SK-N-SH (cell line): ENCODE measurements at regions not wholly inside any gene's neighbourhood (a gene's known extent, or its start where the extent isn't known, plus 50 kb on each side); places are given as distances from the start of the nearest gene placed in this dataset.

Experiments used
- CTCF ChIA-PET: fragments of 300-600, 350-600 bp; formaldehyde crosslinking; extraction: SDS; loops from one replicate; lab custom pipeline; 2021; lab: Yijun Ruan, JAX
- POLR2A ChIA-PET: fragments of 350-600 bp; sonication (Branson Sonifier 250); formaldehyde crosslinking; extraction: SDS; loops from one replicate; lab custom pipeline; 2020; ENCODE audit warnings: antibody characterized with exemption, inconsistent platforms; lab: Yijun Ruan, JAX
- DNase-seq: peaks from one replicate; pipeline ENCODE4 v3.0.0; 2012
- H2AFZ ChIP-seq: fragments of 200-600 bp; sonication (generic); 2 replicates; pipeline ENCODE4 v1.8.1; 2016; ENCODE audit warnings: antibody characterized with exemption, mild to moderate bottlenecking, low read depth
- H3F3A ChIP-seq: fragments of 200-600 bp; sonication (generic); replicated peaks from 2 replicates; pipeline ENCODE3; 2016; ENCODE audit warnings: antibody characterized with exemption, mild to moderate bottlenecking; ENCODE audit not compliant: insufficient read depth
- H3K27ac ChIP-seq, 2 experiments: fragments of 200-500 bp in 1 of 2; fragments of 200-600 bp in 1 of 2; sonication (Bioruptor generic) in 1 of 2; sonication (generic), shearing (Covaris generic) in 1 of 2; 2 replicates each; pipeline versions ENCODE4 v1.5.1 to v1.6.1; 2014 to 2016; ENCODE audit warnings: low read depth in 2 of 2, inconsistent platforms in 1 of 2, low read length in 1 of 2, mild to moderate bottlenecking in 1 of 2, mixed read lengths in 1 of 2
- H3K27me3 ChIP-seq: fragments of 200-600 bp; sonication (generic), shearing (Covaris generic); 2 replicates; pipeline ENCODE4 v1.6.1; 2016; ENCODE audit warnings: mixed run types; ENCODE audit not compliant: insufficient read depth
- H3K36me3 ChIP-seq, 2 experiments: fragments of 200-500 bp in 1 of 2; fragments of 200-600 bp in 1 of 2; sonication (Bioruptor generic) in 1 of 2; sonication (generic) in 1 of 2; replicated peaks in 1 of 2; 2 replicates each; pipeline versions ENCODE3 to v1.5.1; 2014 to 2016; ENCODE audit warnings: low read length in 1 of 2, mild to moderate bottlenecking in 1 of 2; ENCODE audit not compliant: insufficient read depth in 2 of 2, control insufficient read depth in 1 of 2
- H3K4me1 ChIP-seq, 2 experiments: fragments of 200-500 bp in 1 of 2; fragments of 200-600 bp in 1 of 2; sonication (Bioruptor generic) in 1 of 2; sonication (generic), shearing (Covaris generic) in 1 of 2; 2 replicates each; pipeline versions ENCODE4 v1.5.1 to v1.6.1; 2014 to 2016; ENCODE audit warnings: low read depth in 1 of 2, low read length in 1 of 2, mixed run types in 1 of 2; ENCODE audit not compliant: insufficient read depth in 2 of 2, control insufficient read depth in 1 of 2
- H3K4me2 ChIP-seq: fragments of 200-600 bp; sonication (generic), shearing (Covaris generic); 2 replicates; pipeline ENCODE4 v1.6.1; 2017; ENCODE audit warnings: mixed run types
- H3K4me3 ChIP-seq, 2 experiments: fragments of 200-500 bp in 1 of 2; fragments of 200-600 bp in 1 of 2; sonication (Bioruptor generic) in 1 of 2; sonication (generic), shearing (Covaris generic) in 1 of 2; 2 replicates each; pipeline versions ENCODE4 v1.5.1 to v1.8.1; 2014 to 2016; ENCODE audit warnings: low read depth in 2 of 2, inconsistent platforms in 1 of 2, low read length in 1 of 2, mild to moderate bottlenecking in 1 of 2, mixed read lengths in 1 of 2, moderate library complexity in 1 of 2
- H3K79me2 ChIP-seq: fragments of 200-600 bp; sonication (generic); 2 replicates; pipeline ENCODE4 v1.8.1; 2017; ENCODE audit warnings: mild to moderate bottlenecking; ENCODE audit not compliant: insufficient read depth
- H3K9ac ChIP-seq: fragments of 200-600 bp; sonication (generic); 2 replicates; pipeline ENCODE4 v1.6.1; 2017; ENCODE audit warnings: mixed run types
- H3K9me2 ChIP-seq: fragments of 200-600 bp; sonication (generic); 2 replicates; pipeline ENCODE4 v1.6.1; 2017; ENCODE audit warnings: mixed run types
- H3K9me3 ChIP-seq: fragments of 200-600 bp; sonication (generic); 2 replicates; pipeline ENCODE4 v1.6.1; 2017; ENCODE audit warnings: mixed run types, mild to moderate bottlenecking, moderate library complexity
- H4K20me1 ChIP-seq: fragments of 200-600 bp; sonication (generic); 2 replicates; pipeline ENCODE4 v1.6.1; 2017; ENCODE audit warnings: mild to moderate bottlenecking, mixed run types; ENCODE audit not compliant: insufficient read depth
- CHD2 ChIP-seq: fragments of 150-350 bp; IDR thresholded peaks from 2 replicates; pipeline ENCODE4 v1.6.1; 2018; ENCODE audit warnings: low read length; ENCODE audit not compliant: partially characterized antibody
- ELF1 ChIP-seq: IDR thresholded peaks from 2 replicates; pipeline ENCODE4 v1.4.0; 2012
- EZH2phosphoT487 ChIP-seq: fragments of 200-600 bp; sonication (generic); IDR thresholded peaks from 2 replicates; pipeline ENCODE4 v1.6.1; 2017; ENCODE audit warnings: low read depth, mixed run types, mild to moderate bottlenecking, antibody characterized with exemption, moderate library complexity, borderline replicate concordance
- FOSL2 ChIP-seq: IDR thresholded peaks from 2 replicates; pipeline ENCODE4 v1.4.0; 2012; ENCODE audit warnings: low read depth, mild to moderate bottlenecking, moderate library complexity, borderline replicate concordance
- FOXM1 ChIP-seq: IDR thresholded peaks from 2 replicates; pipeline ENCODE4 v1.4.0; 2012; ENCODE audit warnings: low read depth, mild to moderate bottlenecking
- GABPA ChIP-seq: IDR thresholded peaks from 2 replicates; pipeline ENCODE4 v1.4.0; 2012; ENCODE audit warnings: low read depth, mild to moderate bottlenecking
- GATA2 ChIP-seq: sonication (generic); formaldehyde crosslinking; IDR thresholded peaks from 2 replicates; pipeline ENCODE4 v1.5.0; 2020; ENCODE audit warnings: mild to moderate bottlenecking, missing genetic modification reagents
- MEF2A ChIP-seq: IDR thresholded peaks from 2 replicates; pipeline ENCODE4 v1.4.0; 2012; ENCODE audit warnings: low read depth, borderline replicate concordance
- NRF1 ChIP-seq: IDR thresholded peaks from 2 replicates; pipeline ENCODE4 v1.6.1; 2012; ENCODE audit warnings: low read depth, mild to moderate bottlenecking, low read length
- PBX3 ChIP-seq: IDR thresholded peaks from 2 replicates; pipeline ENCODE4; 2012
- POLR2AphosphoS5 ChIP-seq: IDR thresholded peaks from 2 replicates; pipeline ENCODE4 v1.6.1; 2012; ENCODE audit warnings: low read depth, low read length
- RAD21 ChIP-seq: IDR thresholded peaks from 2 replicates; pipeline ENCODE4 v1.6.1; 2012; ENCODE audit warnings: mild to moderate bottlenecking, low read length
- RCOR1 ChIP-seq: fragments of 150-350 bp; IDR thresholded peaks from 2 replicates; pipeline ENCODE4 v1.6.1; 2017; ENCODE audit warnings: antibody characterized with exemption, low read length
- SIN3A ChIP-seq: IDR thresholded peaks from 2 replicates; pipeline ENCODE4 v1.6.1; 2012; ENCODE audit warnings: low read depth, mild to moderate bottlenecking, low read length, moderate library complexity, borderline replicate concordance
- SMC3 ChIP-seq: IDR thresholded peaks from 2 replicates; pipeline ENCODE4 v1.6.1; 2012; ENCODE audit warnings: low read depth, low read length, improper control_type of control experiment
- TEAD4 ChIP-seq: IDR thresholded peaks from 2 replicates; pipeline ENCODE4 v1.4.0; 2012; ENCODE audit warnings: mild to moderate bottlenecking, borderline replicate concordance; ENCODE audit not compliant: insufficient read depth
- USF1 ChIP-seq: IDR thresholded peaks from 2 replicates; pipeline ENCODE4 v1.4.0; 2012; ENCODE audit warnings: low read depth, borderline replicate concordance
- USF2 ChIP-seq: fragments of 150-350 bp; IDR thresholded peaks from 2 replicates; pipeline ENCODE4 v1.6.1; 2017; ENCODE audit warnings: antibody characterized with exemption, low read length, low read depth, borderline replicate concordance
- WGBS: methylation state at CpG from one replicate; pipeline ENCODE4 v1.1.6; 2017; ENCODE audit warnings: low lambda C conversion rate; 5-methylcytosine and 5-hydroxymethylcytosine counted together

- TF ChIP-seq FOSL2 (no peak), POLR2AphosphoS5 (no peak), MEF2A (no peak), PBX3 (no peak), NRF1 (no peak)
- TF ChIP-seq, all 33 proteins: peak for 0
Measured at GRCh38 chr1:94602316-94602715, 60.8 kb upstream of the F3 start (continued).

GRCh38 chr1:94600556-94600955 is 59.0 kb upstream of the F3 start:
- no peaks in the 10 kb centered on the region for H3K4me1 ChIP-seq
- no peaks in the 10 kb centered on the region for H3K36me3 ChIP-seq
- no peaks in the 10 kb centered on the region for H4K20me1 ChIP-seq
- no peak overlapping the region for H3K9ac ChIP-seq
- no peak overlapping the region for H3K4me2 ChIP-seq
- H3F3A ChIP-seq = no peaks in the 10 kb centered on the region
- WGBS = 44% methylated on average over 2 of the region's 2 CpGs
- H3K79me2 ChIP-seq = no peaks in the 10 kb centered on the region
- TF ChIP-seq SIN3A = no peak
- no peak for TF ChIP-seq GATA2
- no peak for TF ChIP-seq USF1
- TF ChIP-seq RCOR1 = no peak
- no peak for TF ChIP-seq CHD2
- no peak for TF ChIP-seq NRF1
- H3K4me3 ChIP-seq = no peak overlapping the region
- no peaks in the 10 kb centered on the region for H3K9me2 ChIP-seq
- DNase-seq = no peak
- H3K27me3 ChIP-seq = no peaks in the 10 kb centered on the region
- CTCF ChIA-PET = interaction anchor here (0.7 to 2.5 kb wide), 3 partner anchors 12 to 42 kb away, joined by 3 to 7 read pairs (median 3); no protein-coding TSS in a partner anchor
- no peaks in the 10 kb centered on the region for H3K9me3 ChIP-seq
- no peak overlapping the region for H3K27ac ChIP-seq
- POLR2A ChIA-PET = no interaction called here
- no peak overlapping the region for H2AFZ ChIP-seq

GRCh38 chr1:94599095-94599813 is 57.7 kb upstream of the F3 start:
- no peaks in the 10 kb centered on the region for H3K36me3 ChIP-seq
- no peaks in the 10 kb centered on the region for H4K20me1 ChIP-seq
- H3K27me3 ChIP-seq = no peaks in the 10 kb centered on the region
- no peak overlapping the region for H3K4me2 ChIP-seq
- no peaks in the 10 kb centered on the region for H3K4me1 ChIP-seq
- no peak overlapping the region for H3K4me3 ChIP-seq
- CTCF ChIA-PET = interaction anchor here (0.9 to 2.5 kb wide), 4 partner anchors 10 to 76 kb away, joined by 3 to 7 read pairs (median 4); no protein-coding TSS in a partner anchor
- 83% methylated on average over 11 of the region's 11 CpGs for WGBS
- no peaks in the 10 kb centered on the region for H3K9me2 ChIP-seq
- POLR2A ChIA-PET = no interaction called here
- no peak for DNase-seq
- no peak overlapping the region for H3K27ac ChIP-seq
- no peak overlapping the region for H3K9ac ChIP-seq
- TF ChIP-seq RAD21 = peak; percentile 44
- no peak for TF ChIP-seq SIN3A
- TF ChIP-seq MEF2A = no peak
- no peak for TF ChIP-seq FOSL2
- no peak for TF ChIP-seq TEAD4
- TF ChIP-seq USF2 = no peak
- no peak for TF ChIP-seq ELF1
- no peak for TF ChIP-seq PBX3
- TF ChIP-seq GABPA = no peak
- TF ChIP-seq EZH2phosphoT487 = no peak
- peak; percentile 25; the same call in 1 of the 2 replicates for TF ChIP-seq SMC3
- no peak for TF ChIP-seq FOXM1
- no peak for TF ChIP-seq POLR2AphosphoS5
- H3K9me3 ChIP-seq = no peaks in the 10 kb centered on the region
- H3K79me2 ChIP-seq = no peaks in the 10 kb centered on the region
- no peaks in the 10 kb centered on the region for H3F3A ChIP-seq
- H2AFZ ChIP-seq = no peak overlapping the region
